ENCODE measurements at regions not wholly inside any gene's neighbourhood (a gene's known extent, or its start where the extent isn't known, plus 50 kb on each side); places are given as distances from the start of the nearest gene placed in this dataset.
"Not testable (repeated sequence)": the region's sequence is repeated elsewhere in the genome, so short reads cannot be mapped to it uniquely, and the experiment has no call there.

- in situ Hi-C loops (cut with MboI); RAD21 ChIA-PET (ENCODE audit: unreplicated experiment); ATAC-seq; SMC1A ChIA-PET (ENCODE audit: uncharacterized antibody, unreplicated experiment); POLR2A ChIA-PET; FAIRE-seq; H3K4me2 ChIP-seq (ENCODE audit: control insufficient read depth, insufficient read depth); H3K36me3 ChIP-seq (ENCODE audit: control insufficient read depth in 2 of 2, insufficient read depth in 2 of 2, low read length in 1 of 2); H2AFZ ChIP-seq (ENCODE audit: control insufficient read depth, low read depth, low read length); H3K4me3 ChIP-seq; CTCF ChIA-PET; DNase-seq (ENCODE audit: low read depth, low spot score); H4K20me1 ChIP-seq (ENCODE audit: control insufficient read depth, insufficient read depth); H3K27me3 ChIP-seq (replicated peaks in 1 of 2; ENCODE audit: control insufficient read depth in 2 of 2, insufficient read depth in 2 of 2, low read length in 1 of 2); H3K27ac ChIP-seq (ENCODE audit: control insufficient read depth, insufficient read depth); H3K9ac ChIP-seq (ENCODE audit: control insufficient read depth, insufficient read depth, low read length); H3K4me1 ChIP-seq (ENCODE audit: control insufficient read depth, insufficient read depth, low read length); H3K79me2 ChIP-seq (ENCODE audit: control insufficient read depth, insufficient read depth, low read length); BruUV-seq (replicated peaks); intact Hi-C loops (cut with micrococcal nuclease; ENCODE audit: unreplicated experiment); H3K9me3 ChIP-seq (replicated peaks; ENCODE audit: control insufficient read depth, insufficient read depth, low read length): not testable (repeated sequence)
- WGBS (ENCODE audit: insufficient coverage, insufficient replicate concordance, low lambda C conversion rate, missing lambda C conversion rate), result 78% methylated on average over 10 of the region's 10 CpGs
Observed at GRCh38 chr5:96108629-96109028, 147.0 kb upstream of the ELL2 start.

DNA sequence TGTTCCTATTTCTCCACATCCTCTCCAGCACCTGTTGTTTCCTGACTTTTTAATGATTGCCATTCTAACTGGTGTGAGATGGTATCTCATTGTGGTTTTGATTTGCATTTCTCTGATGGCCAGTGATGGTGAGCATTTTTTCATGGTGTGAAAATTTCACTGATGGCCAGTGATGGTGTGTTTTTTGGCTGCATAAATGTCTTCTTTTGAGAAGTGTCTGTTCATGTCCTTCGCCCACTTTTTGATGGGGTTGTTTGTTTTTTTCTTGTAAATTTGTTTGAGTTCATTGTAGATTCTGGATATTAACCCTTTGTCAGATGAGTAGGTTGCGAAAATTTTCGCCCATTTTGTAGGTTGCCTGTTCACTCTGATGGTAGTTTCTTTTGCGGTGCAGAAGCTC is 142.2 kb upstream of the ELL2 start:
- H2AFZ ChIP-seq (ENCODE audit: control insufficient read depth, low read depth, low read length); in situ Hi-C loops (cut with MboI); intact Hi-C loops (cut with micrococcal nuclease; ENCODE audit: unreplicated experiment); H3K4me2 ChIP-seq (ENCODE audit: control insufficient read depth, insufficient read depth); H3K27ac ChIP-seq (ENCODE audit: control insufficient read depth, insufficient read depth); POLR2A ChIA-PET; H3K9me3 ChIP-seq (replicated peaks; ENCODE audit: control insufficient read depth, insufficient read depth, low read length); RAD21 ChIA-PET (ENCODE audit: unreplicated experiment); BruUV-seq (replicated peaks); ATAC-seq; H3K36me3 ChIP-seq (ENCODE audit: control insufficient read depth in 2 of 2, insufficient read depth in 2 of 2, low read length in 1 of 2); H3K9ac ChIP-seq (ENCODE audit: control insufficient read depth, insufficient read depth, low read length); CTCF ChIA-PET; H3K27me3 ChIP-seq (replicated peaks in 1 of 2; ENCODE audit: control insufficient read depth in 2 of 2, insufficient read depth in 2 of 2, low read length in 1 of 2); H3K79me2 ChIP-seq (ENCODE audit: control insufficient read depth, insufficient read depth, low read length); SMC1A ChIA-PET (ENCODE audit: uncharacterized antibody, unreplicated experiment); DNase-seq (ENCODE audit: low read depth, low spot score); H3K4me1 ChIP-seq (ENCODE audit: control insufficient read depth, insufficient read depth, low read length); H3K4me3 ChIP-seq; H4K20me1 ChIP-seq (ENCODE audit: control insufficient read depth, insufficient read depth); FAIRE-seq: not testable (repeated sequence)
- WGBS (ENCODE audit: insufficient coverage, insufficient replicate concordance, low lambda C conversion rate, missing lambda C conversion rate), result 84% methylated on average over 4 of the region's 4 CpGs
